HepG2 (cell line): ENCODE measurements at regions not wholly inside any gene's neighbourhood (a gene's known extent, or its start where the extent isn't known, plus 50 kb on each side); places are given as distances from the start of the nearest gene placed in this dataset.

Source experiments
- ATAC-seq: fragments of 200-7000 bp; cut with Tn5 transposase; 3 replicates; pipeline ENCODE4 v1.9.1; 2020; ENCODE audit warnings: mild to moderate bottlenecking, moderate library complexity
- BruUV-seq: library from RNA; stranded (reverse); fragments of 400-500 nt; replicated peaks from 2 replicates; lab custom pipeline; 2021; lab: Mats Ljungman, UMichigan
- CTCF ChIA-PET: fragments of 300-600 bp; formaldehyde crosslinking; extraction: SDS; loops from one replicate; lab custom pipeline; 2021; ENCODE audit warnings: low total read pairs, inconsistent platforms, low intra/inter-chr PET ratio; lab: Yijun Ruan, JAX
- POLR2A ChIA-PET: fragments of 350-600 bp; sonication (Branson Sonifier 250); formaldehyde crosslinking; loops from one replicate; lab custom pipeline; 2020; ENCODE audit warnings: antibody characterized with exemption, inconsistent platforms; lab: Yijun Ruan, JAX
- DNase-seq: peaks from one replicate; pipeline ENCODE4 v3.0.0-alpha.2; 2015; ENCODE audit warnings: low spot score
- FAIRE-seq: peaks from 3 replicates; lab custom pipeline; 2011; peaks lifted over from hg19 to GRCh38; lab: Jason Lieb, UNC
- H2AFZ ChIP-seq: one replicate; pipeline ENCODE4 v1.6.1; 2011; ENCODE audit warnings: low read length, inconsistent platforms
- H3K27ac ChIP-seq: fragments of 300-600 bp; 3 replicates; pipeline ENCODE4 v1.8.0; 2011; ENCODE audit warnings: mixed run types, mild to moderate bottlenecking, mixed read lengths, low read length, inconsistent platforms; ENCODE audit not compliant: insufficient read depth; ENCODE audit errors: extremely low read length
- H3K27me3 ChIP-seq, 2 experiments: fragments of 200-600 bp in 1 of 2; 2 replicates in 1 of 2; 3 replicates in 1 of 2; pipeline versions ENCODE4 v1.6.0 to v1.8.0; 2011; ENCODE audit warnings: low read length in 2 of 2, mild to moderate bottlenecking in 2 of 2, moderate library complexity in 2 of 2, inconsistent platforms in 1 of 2; ENCODE audit not compliant: insufficient read depth in 2 of 2, control insufficient read depth in 1 of 2
- H3K36me3 ChIP-seq, 2 experiments: fragments of 200-600 bp in 1 of 2; replicated peaks in 1 of 2; 2 replicates in 1 of 2; 3 replicates in 1 of 2; pipeline versions ENCODE4 v1.5.1 to v1.8.0; 2011; ENCODE audit warnings: low read length in 2 of 2, inconsistent platforms in 1 of 2; ENCODE audit not compliant: insufficient read depth in 2 of 2, control insufficient read depth in 1 of 2
- H3K4me1 ChIP-seq: 2 replicates; pipeline ENCODE4 v1.5.1; 2012; ENCODE audit warnings: low read length, inconsistent platforms; ENCODE audit not compliant: insufficient read depth
- H3K4me2 ChIP-seq: 2 replicates; pipeline ENCODE4 v1.6.0; 2011; ENCODE audit warnings: low read depth, low read length, inconsistent platforms
- H3K4me3 ChIP-seq, 3 experiments: fragments of 200-600 bp in 1 of 3; sonication (generic), shearing (Covaris generic) in 1 of 3; replicated peaks in 1 of 3; 2 replicates each; pipeline ENCODE4 v1.5.1; 2011 to 2016; ENCODE audit warnings: low read length in 3 of 3, inconsistent platforms in 2 of 3, low read depth in 2 of 3, mild to moderate bottlenecking in 2 of 3, control low read depth in 1 of 3, mixed read lengths in 1 of 3; ENCODE audit not compliant: insufficient read depth in 1 of 3
- H3K79me2 ChIP-seq: one replicate; pipeline ENCODE4 v1.6.1; 2011; ENCODE audit warnings: low read length, inconsistent platforms; ENCODE audit not compliant: insufficient read depth
- H3K9ac ChIP-seq: 2 replicates; pipeline ENCODE4 v1.6.0; 2011; ENCODE audit warnings: mild to moderate bottlenecking, low read depth, low read length, inconsistent platforms; ENCODE audit not compliant: insufficient read depth
- H3K9me3 ChIP-seq: 2 replicates; pipeline ENCODE4 v1.5.1; 2012; ENCODE audit warnings: mild to moderate bottlenecking, low read length
- H4K20me1 ChIP-seq: 2 replicates; pipeline ENCODE4 v1.6.0; 2011; ENCODE audit warnings: inconsistent platforms, mild to moderate bottlenecking, low read length, moderate library complexity; ENCODE audit not compliant: insufficient read depth
- ATF2 ChIP-seq: sonication (generic); formaldehyde crosslinking; IDR thresholded peaks from 2 replicates; pipeline ENCODE4 v1.4.0; 2020; ENCODE audit warnings: missing genetic modification reagents
- HOXD1 ChIP-seq: sonication (generic); formaldehyde crosslinking; IDR thresholded peaks from 2 replicates; pipeline ENCODE4 v1.5.0; 2020; ENCODE audit warnings: missing genetic modification reagents
- KMT2A ChIP-seq: sonication (generic); formaldehyde crosslinking; IDR thresholded peaks from 2 replicates; pipeline ENCODE4 v1.4.0; 2020; ENCODE audit warnings: missing genetic modification reagents
- LRRFIP1 ChIP-seq: sonication (generic); formaldehyde crosslinking; conservative IDR thresholded peaks from 2 replicates; pipeline ENCODE4 v1.4.0; 2020; ENCODE audit warnings: missing genetic modification reagents
- MATR3 ChIP-seq: sonication (generic); formaldehyde crosslinking; IDR thresholded peaks from 2 replicates; pipeline ENCODE4 v1.4.0; 2020; ENCODE audit warnings: missing genetic modification reagents
- MYC ChIP-seq: sonication (generic); formaldehyde crosslinking; IDR thresholded peaks from 2 replicates; pipeline ENCODE4 v1.9.0; 2021; ENCODE audit warnings: missing genetic modification reagents, borderline replicate concordance
- RAD21 ChIP-seq: fragments of 450-650 bp; formaldehyde crosslinking; IDR thresholded peaks from 2 replicates; pipeline ENCODE4 v1.5.0; 2020; ENCODE audit warnings: mild to moderate bottlenecking
- STAG1 ChIP-seq: sonication (generic); formaldehyde crosslinking; IDR thresholded peaks from 2 replicates; pipeline ENCODE4 v1.4.0; 2020; ENCODE audit warnings: missing genetic modification reagents
- ZC3H13 ChIP-seq: sonication (generic); formaldehyde crosslinking; IDR thresholded peaks from 2 replicates; pipeline ENCODE4 v1.8.1; 2023; ENCODE audit warnings: mild to moderate bottlenecking, missing genetic modification reagents, moderate library complexity
- ZNF225 ChIP-seq: sonication (generic); formaldehyde crosslinking; IDR thresholded peaks from 2 replicates; pipeline ENCODE4 v1.4.0; 2020; ENCODE audit warnings: mild to moderate bottlenecking, missing genetic modification reagents
- ZNF274 ChIP-seq: sonication (generic); formaldehyde crosslinking; IDR thresholded peaks from 2 replicates; pipeline ENCODE4 v1.5.1; 2020; ENCODE audit warnings: mild to moderate bottlenecking, missing genetic modification reagents
- ZNF460 ChIP-seq: sonication (generic); formaldehyde crosslinking; IDR thresholded peaks from 2 replicates; pipeline ENCODE4 v1.5.1; 2020; ENCODE audit warnings: missing genetic modification reagents, mild to moderate bottlenecking, borderline replicate concordance
- ZNF644 ChIP-seq: IDR thresholded peaks from 2 replicates; pipeline ENCODE4 v1.6.1; 2016; ENCODE audit warnings: low read depth
- ZNF7 ChIP-seq: IDR thresholded peaks from 2 replicates; pipeline ENCODE4 v1.6.1; 2016; ENCODE audit warnings: missing biosample characterization, missing genetic modification reagents
- WGBS: methylation state at CpG from one replicate; pipeline ENCODE4 v1.1.6; 2017; ENCODE audit warnings: low lambda C conversion rate; 5-methylcytosine and 5-hydroxymethylcytosine counted together
- in situ Hi-C: cut with HindIII; loops from 2 replicates; pipeline ENCODE4 v1.10.0; 2017; ENCODE audit warnings: low pct_unique_long_range_greater_than_20kb; ENCODE audit not compliant: extremely low pct_ligation_motif_present
- intact Hi-C: fragments of 100-400 bp; cut with micrococcal nuclease; formaldehyde crosslinking; loops from one replicate; pipeline ENCODE4 v1.10.0; 2022; ENCODE audit not compliant: unreplicated experiment
- TF ChIP-seq, protein P1 (sequence below): sonication (generic); formaldehyde crosslinking; IDR thresholded peaks from 2 replicates; pipeline ENCODE4 v1.5.0; 2020; ENCODE audit warnings: mild to moderate bottlenecking, missing genetic modification reagents, moderate library complexity

- peak; percentile 76 for ATAC-seq
- CTCF ChIA-PET: no interaction called here
- whole genome bisulfite sequencing: 1% methylated on average over 3 of the region's 5 CpGs
Observed at GRCh38 chr16:86831366-86831765, 253.0 kb downstream of the FOXL1 start.

GRCh38 chr16:86833136-86833535 is 254.8 kb downstream of the FOXL1 start:
- H3K27ac ChIP-seq: no peak overlapping the region
- ChIA-PET POLR2A (no interaction called here), CTCF (interaction anchor here (2.1 kb wide), 1 partner anchor 269 kb away, joined by 7 read pairs; no protein-coding TSS in a partner anchor)
- no peaks in the 10 kb centered on the region for H3K4me1 ChIP-seq
- no peak for DNase-seq
- no peak for ATAC-seq
- no peak for TF ChIP-seq ZNF7 (CRISPR knock-in tag)
- no peak for TF ChIP-seq ZNF225 (CRISPR knock-in tag)
- TF ChIP-seq ATF2 (CRISPR knock-in tag): no peak
- no peak for TF ChIP-seq ZNF274 (CRISPR knock-in tag)
- no peak for TF ChIP-seq KMT2A (CRISPR knock-in tag)
- TF ChIP-seq ZC3H13 (CRISPR knock-in tag): no peak
- no peak for TF ChIP-seq ZNF644 (CRISPR knock-in tag)
- TF ChIP-seq HOXD1 (CRISPR knock-in tag): no peak
- no peak for TF ChIP-seq LRRFIP1 (CRISPR knock-in tag)
- no peak for TF ChIP-seq MYC (CRISPR knock-in tag)
- TF ChIP-seq MATR3 (CRISPR knock-in tag): no peak
- BruUV-seq: no TSS peak
- WGBS: 3% methylated on average over 9 of the region's 9 CpGs
- H3K4me2 ChIP-seq: no peak overlapping the region
- no peaks in the 10 kb centered on the region for H3K36me3 ChIP-seq
- no peak overlapping the region for H2AFZ ChIP-seq
- no peak for FAIRE-seq
- H3K9me3 ChIP-seq: no peaks in the 10 kb centered on the region
- H3K4me3 ChIP-seq: no peak overlapping the region
- no peaks in the 10 kb centered on the region for H3K79me2 ChIP-seq
- in situ Hi-C loops: no loop called here
- H4K20me1 ChIP-seq: no peaks in the 10 kb centered on the region
- H3K9ac ChIP-seq: no peak overlapping the region
- peaks cover 1 to 47% of the 10 kb centered on the region in 2 experiments; a peak in 4 of 5 replicates for H3K27me3 ChIP-seq
- intact Hi-C loops: no loop called here

More at GRCh38 chr16:86831366-86831765, 253.0 kb downstream of the FOXL1 start:
- peaks cover 1 to 50% of the 10 kb centered on the region in 2 experiments; a peak in 3 of 5 replicates for H3K27me3 ChIP-seq
- H3K4me2 ChIP-seq: no peak overlapping the region
- H3K4me1 ChIP-seq: no peaks in the 10 kb centered on the region
- FAIRE-seq (no peak), DNase-seq (no peak)
- no peak overlapping the region for H2AFZ ChIP-seq
- no TSS peak for BruUV-seq
- no peaks in the 10 kb centered on the region; the same call in 1 of the 2 replicates for H4K20me1 ChIP-seq
- POLR2A ChIA-PET: no interaction called here
- no peaks in the 10 kb centered on the region for H3K9me3 ChIP-seq
- H3K9ac ChIP-seq: no peak overlapping the region
- H3K36me3 ChIP-seq: no peaks in the 10 kb centered on the region
- in situ Hi-C loops: no loop called here
- H3K79me2 ChIP-seq: no peaks in the 10 kb centered on the region
- no peak overlapping the region for H3K27ac ChIP-seq
- TF ChIP-seq, protein P1, sequence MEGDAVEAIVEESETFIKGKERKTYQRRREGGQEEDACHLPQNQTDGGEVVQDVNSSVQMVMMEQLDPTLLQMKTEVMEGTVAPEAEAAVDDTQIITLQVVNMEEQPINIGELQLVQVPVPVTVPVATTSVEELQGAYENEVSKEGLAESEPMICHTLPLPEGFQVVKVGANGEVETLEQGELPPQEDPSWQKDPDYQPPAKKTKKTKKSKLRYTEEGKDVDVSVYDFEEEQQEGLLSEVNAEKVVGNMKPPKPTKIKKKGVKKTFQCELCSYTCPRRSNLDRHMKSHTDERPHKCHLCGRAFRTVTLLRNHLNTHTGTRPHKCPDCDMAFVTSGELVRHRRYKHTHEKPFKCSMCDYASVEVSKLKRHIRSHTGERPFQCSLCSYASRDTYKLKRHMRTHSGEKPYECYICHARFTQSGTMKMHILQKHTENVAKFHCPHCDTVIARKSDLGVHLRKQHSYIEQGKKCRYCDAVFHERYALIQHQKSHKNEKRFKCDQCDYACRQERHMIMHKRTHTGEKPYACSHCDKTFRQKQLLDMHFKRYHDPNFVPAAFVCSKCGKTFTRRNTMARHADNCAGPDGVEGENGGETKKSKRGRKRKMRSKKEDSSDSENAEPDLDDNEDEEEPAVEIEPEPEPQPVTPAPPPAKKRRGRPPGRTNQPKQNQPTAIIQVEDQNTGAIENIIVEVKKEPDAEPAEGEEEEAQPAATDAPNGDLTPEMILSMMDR: peak; percentile 40
- 0 out of 2 replicates have a peak, but pooled peaks have one; percentile 20 for TF ChIP-seq RAD21 (CRISPR knock-in tag)
- TF ChIP-seq STAG1: peak; percentile 54; the same call in 1 of the 2 replicates
- TF ChIP-seq ZNF460: no peak
- intact Hi-C loops: no loop called here
- H3K4me3 ChIP-seq: no peak overlapping the region
